HG02973 (cell line): ENCODE measurements at regions not wholly inside any gene's neighbourhood (a gene's known extent, or its start where the extent isn't known, plus 50 kb on each side); places are given as distances from the start of the nearest gene placed in this dataset.
A peak's percentile ranks its signal among the peaks of the same experiment; 100 is the strongest.

Experiments
- ATAC-seq: cut with Tn5 transposase; IDR thresholded peaks from one replicate; pipeline ENCODE4 v1.9.1; 2021; ENCODE audit warnings: moderate library complexity; ENCODE audit not compliant: unreplicated experiment

DNA sequence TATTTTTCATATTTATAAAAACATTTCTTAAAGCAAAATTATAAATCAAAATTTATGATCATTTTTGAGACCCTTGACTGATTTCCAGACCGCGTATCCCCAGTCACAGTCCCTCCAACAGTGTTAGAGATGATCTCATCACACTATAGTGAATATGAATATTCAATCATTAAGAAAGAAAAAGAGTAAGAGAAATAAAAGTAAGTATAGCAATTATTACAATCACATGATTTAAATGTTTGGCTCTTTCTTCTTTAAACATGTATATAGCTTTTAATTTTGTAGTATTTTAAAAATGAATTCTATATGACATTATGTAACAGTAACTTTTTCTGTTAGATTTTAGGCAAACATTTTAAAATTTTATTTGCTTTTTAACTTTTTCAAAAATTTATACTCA is 438.3 kb downstream of the RFPL4B start:
- ATAC-seq = no peak

DNA sequence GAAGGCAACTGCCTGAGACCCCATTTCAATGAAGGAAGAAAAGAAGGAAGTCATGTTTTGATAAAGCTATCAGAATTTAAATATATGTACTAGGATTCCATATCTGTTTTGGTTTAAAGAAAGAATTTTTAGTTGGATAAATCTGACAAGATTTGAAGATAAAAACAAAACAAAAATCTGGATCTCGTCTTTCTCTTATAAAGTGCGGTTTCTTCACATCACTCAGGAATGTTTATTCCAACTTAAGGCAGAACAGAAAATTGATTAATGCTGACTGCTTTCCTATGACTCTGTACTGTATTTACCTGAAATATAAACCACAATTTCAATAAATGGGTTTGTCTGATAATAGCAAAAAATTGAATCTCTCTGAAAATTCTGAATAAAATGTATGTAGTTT is 439.7 kb downstream of the RFPL4B start:
- ATAC-seq = no peak

DNA sequence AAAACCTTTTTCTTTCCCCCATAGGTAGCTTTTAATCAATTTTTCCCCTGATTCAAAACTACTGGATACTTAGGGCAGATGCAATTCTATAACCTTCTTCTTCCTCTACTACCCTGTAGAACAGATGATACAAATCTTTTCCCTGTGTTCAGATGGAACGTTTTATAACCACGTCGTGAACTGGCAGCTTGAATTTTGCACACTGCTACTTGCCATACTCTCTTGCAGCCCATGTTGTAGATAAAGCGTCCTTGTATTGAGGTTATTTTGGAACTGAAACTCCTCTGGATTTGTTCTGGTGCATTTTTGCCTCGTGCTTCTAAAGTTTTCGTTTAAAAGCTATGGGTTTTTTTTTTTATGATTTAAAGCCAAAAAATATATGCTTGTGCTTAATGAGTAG is 440.2 kb downstream of the RFPL4B start:
- ATAC-seq = no peak

DNA sequence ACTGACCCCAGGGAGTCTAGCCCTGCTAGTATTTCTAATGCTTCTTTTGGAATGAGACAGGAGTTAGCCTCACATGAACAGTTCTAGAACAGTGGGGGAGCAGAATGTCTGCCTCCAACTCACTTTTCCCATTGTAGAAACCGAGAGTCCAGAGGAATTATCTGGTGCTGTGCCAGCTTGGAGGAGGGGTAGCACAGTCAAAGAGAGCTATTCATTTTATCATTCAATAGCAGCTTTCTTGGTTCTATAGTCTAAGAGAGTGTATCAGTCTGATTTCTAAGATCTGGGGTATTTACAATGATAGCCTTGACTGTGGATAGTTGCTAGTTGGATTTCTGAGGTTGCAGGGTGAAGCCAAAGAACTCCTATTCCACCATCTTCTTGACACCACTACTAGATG is 448.2 kb downstream of the RFPL4B start:
- ATAC-seq = no peak

DNA sequence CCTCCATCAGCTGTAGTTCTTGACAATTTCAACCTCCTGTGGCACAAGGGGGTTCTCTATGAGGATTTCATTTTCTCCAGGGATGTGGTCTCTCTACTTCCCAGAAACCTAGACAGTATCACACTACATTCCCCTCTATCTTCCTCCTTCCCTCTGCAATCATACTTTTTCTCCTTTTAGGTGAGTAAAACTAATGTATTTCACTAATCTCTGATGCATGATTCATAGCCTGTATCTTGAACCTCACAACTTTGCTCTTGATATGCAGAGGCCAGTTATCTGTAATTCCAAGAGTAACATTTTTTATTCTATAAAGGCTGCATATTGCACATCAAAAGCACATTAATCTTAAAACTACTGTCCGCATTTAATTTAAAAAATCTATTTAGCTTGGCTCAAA is 449.6 kb downstream of the RFPL4B start:
- ATAC-seq = no peak

DNA sequence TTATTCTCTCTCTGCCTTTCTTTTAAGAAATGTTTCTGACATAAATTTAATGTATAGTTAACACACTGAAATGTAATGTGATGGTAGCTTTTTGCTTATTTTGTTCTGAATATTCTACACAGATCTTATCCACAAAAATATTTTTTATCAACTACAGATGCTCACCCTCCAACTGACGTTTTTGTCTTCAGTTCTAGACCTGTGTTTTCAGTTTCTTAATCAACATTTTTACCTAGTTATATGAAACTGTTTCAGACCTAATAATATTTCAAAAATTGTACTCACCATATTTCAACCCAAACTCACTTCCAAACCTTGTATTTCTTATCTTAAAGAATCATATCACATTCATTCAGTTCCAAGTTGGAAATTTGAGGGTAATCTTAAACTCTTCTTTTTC is 452.8 kb downstream of the RFPL4B start:
- no peak for ATAC-seq

DNA sequence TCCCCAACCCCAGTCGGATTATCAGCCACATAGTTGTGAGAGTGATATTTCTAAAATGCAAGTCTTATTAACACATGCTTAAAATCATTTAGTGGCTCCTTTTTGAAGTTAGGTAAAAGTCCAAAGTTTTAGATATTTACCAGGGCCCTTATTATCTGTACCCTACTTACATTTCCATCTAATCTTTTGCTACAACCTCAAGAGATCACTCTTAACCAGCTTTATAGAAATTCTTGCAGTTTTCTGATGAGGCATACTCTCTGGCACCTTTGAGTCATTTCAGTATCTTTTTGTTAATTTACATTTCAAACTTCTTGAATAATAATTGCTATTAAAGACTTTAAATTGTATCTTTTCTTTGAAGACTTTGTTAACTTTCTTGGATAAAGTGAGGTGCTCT is 453.3 kb downstream of the RFPL4B start:
- peak; percentile 40 for ATAC-seq

DNA sequence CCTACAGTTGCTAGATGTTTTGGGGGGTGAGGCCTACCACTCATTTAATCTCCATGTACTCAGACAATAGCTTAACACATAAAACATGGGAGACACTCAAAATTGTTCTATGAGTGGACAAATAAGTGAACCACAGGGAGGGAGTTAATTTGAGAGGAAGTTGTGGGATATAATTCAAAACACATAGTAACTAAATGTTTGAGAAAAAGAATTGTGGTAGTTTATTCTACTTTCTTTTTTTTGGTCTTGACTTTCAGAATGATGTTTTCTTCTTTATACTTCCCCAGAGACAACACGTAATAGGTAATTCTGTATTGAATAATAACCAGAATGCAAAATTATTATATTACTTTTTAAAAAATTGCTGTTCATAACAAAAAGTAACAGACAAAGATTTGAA is 453.8 kb downstream of the RFPL4B start:
- ATAC-seq = peak; percentile 43

DNA sequence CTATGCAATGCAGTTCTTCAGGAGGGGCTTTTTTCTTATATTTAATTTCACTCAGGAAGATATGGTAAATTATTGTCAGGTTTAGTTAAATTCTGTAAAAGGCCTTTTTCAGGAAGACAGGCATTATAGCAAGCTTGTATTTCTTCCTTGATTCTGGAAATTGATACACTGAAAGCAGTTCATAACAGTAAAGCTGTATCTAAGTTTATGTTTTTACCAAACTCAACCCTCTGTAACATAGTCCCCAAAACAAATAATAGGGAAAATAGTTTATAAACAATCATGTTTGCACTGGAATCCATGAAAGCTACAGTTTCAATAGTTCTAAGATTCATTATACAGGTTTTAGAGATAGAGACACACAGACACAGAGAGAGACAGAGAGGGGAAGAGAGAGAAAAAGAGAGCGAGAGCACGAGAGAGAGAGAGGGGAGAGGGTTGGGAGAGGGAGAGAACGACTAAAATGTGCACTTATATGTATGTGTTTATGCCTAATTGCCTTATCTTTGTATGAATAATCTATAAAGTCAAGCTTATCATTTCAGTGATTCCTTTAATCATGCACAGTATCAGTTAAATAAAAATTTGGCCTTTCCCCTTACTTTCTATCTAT is 454.4 kb downstream of the RFPL4B start:
- ATAC-seq = no peak

DNA sequence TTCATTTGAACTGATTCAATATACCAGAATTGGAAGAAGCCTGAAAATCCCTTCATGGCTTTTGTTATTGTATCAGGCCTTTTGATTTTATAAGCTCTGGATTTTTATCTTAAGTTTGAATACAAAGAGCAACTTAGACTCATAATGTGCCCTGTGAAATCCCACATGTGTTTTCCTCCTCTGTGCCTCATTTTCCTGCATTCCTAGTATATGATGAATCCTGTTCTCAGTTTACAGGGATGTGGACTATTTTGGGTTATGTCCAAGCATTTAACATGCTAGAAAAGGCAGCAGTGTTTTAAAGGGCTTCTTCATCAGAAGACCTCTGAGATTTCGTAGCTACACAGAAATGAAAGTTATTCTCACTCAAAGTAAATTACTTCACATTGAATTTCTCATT is 455.0 kb downstream of the RFPL4B start:
- no peak for ATAC-seq

DNA sequence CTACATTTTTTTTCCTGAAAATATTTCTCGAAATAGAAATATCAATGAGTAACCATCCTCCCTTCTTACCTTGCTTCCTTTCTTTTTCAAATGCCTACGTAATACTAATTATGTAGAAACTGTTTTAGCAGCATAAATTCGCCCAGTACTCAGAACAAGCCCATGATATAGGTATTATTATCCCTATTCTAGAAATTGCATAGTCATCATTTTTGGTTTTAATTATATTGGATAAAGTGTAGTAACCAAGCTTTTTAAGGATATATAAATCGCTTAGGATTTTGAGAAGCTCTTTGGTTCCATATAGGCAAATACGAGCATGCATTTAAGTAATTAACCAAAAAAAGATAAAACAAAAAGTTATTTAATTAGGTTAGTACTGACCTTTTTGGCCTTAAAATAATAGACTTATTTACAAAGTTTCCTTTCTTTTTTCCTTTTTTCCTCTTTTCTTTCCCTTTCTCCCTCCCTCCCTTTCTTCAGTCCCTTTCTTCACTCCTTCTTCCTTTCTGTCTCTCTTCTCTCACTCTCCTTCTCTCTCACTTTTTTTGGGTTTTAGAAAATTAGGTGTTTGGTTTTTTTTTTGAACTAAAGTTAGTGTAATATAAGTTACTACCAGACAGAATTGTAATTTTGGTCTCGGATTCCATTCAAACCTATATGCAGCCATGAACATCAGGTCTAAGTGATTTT is 457.7 kb downstream of the RFPL4B start:
- ATAC-seq = no peak

DNA sequence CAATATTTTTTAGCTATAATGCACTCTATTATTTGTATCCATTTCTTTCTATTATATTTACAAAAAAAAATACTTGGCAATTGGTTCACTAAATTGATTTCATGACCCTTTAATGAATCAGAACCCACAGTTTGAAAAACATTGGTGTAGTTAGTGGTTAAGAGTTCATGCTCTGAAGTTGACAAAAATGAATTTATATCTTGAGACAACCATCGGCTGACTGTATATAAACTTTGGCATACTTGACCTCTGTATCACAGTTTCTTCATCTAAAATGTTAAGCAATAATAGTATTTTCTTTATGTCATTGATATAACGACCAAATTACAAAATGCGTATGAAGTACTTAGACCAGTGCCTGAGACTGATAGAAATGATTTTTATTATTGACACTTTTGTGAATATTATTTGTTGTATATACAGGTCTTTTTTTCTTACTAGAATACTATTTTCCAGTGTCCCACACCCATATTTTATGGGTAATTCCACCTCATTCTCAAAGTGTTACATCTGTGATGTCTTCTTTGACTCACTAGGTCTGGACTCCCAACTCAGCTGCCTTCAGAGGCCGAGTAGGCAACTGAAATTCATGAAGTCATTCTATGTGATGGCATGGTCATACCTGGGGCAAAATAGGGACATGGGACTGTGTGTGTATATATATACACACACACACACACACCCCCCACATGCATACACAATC is 459.2 kb downstream of the RFPL4B start:
- ATAC-seq = no peak

DNA sequence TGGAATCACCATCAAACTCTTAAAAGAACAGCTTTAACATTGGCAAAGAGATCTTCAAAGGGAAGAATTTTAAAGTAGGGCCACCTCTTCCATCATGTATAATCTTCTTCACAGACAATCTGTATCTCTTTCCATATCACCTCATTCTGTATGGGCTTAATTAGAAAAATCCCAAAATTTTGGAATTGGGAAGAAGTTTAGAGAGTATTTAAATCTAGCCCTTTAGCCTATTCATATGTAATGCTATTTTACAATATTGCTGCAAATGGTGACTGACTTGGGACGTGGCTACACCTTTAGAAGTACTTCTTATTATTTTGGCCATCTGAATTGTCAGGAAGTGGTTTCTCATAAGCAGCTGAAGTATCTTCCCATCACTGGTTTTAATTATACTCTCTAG is 474.3 kb downstream of the RFPL4B start:
- no peak for ATAC-seq

DNA sequence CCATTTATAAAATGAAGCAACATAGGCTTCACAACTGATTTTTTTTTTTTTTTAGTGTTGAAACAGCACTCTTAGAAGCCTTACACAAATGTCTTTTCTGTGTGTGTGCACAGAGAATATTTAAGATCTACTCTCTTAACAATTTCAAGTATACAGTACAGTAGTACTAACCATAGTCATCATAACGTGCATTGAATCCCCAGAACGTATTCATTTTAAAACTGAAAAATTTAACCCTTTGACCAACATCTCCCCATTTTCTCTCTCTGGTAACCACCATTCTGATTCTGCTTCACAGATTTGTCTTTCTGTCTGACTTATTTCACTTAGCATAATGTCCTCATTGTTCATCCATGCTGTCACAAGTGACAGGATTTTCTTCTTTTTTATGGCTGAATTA is 475.6 kb downstream of the RFPL4B start:
- no peak for ATAC-seq

DNA sequence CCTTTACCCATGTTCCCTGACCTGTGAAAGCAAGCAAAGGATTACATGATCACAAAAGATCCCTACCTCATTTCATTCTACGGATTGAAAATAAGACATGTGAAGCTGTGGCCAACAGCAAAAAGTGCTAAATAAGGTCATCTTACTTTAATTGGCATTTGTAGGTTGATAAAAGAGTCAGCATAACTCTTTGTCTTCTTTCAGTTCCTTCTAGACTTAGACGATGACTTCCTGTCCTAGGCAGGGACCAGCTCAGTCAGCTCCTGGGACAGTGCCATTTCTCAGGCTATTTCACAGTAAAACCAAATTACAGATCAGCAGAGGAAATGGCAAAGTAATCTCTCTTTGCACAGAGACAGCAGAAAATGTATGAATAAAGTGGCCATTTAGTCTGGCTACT is 480.7 kb downstream of the RFPL4B start:
- peak; percentile 90 for ATAC-seq

DNA sequence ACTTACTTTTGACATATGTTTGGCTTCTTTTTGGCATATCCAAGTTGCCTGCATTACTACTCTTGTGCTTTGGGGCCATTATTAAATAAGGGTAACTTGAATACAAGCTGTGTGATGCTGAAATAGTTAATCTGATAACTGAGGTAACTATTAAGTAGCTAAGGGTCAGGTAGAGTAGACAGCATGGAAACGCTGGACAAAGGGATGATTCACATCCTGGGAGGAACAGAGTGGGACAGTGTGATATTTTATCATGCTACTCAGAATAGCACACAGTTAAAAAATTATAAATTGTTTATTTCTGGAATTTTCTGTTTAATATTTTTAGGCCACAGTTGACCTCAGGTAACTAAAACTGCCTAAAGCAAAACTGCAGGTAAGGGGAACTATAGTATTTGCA is 483.9 kb downstream of the RFPL4B start:
- ATAC-seq = no peak

DNA sequence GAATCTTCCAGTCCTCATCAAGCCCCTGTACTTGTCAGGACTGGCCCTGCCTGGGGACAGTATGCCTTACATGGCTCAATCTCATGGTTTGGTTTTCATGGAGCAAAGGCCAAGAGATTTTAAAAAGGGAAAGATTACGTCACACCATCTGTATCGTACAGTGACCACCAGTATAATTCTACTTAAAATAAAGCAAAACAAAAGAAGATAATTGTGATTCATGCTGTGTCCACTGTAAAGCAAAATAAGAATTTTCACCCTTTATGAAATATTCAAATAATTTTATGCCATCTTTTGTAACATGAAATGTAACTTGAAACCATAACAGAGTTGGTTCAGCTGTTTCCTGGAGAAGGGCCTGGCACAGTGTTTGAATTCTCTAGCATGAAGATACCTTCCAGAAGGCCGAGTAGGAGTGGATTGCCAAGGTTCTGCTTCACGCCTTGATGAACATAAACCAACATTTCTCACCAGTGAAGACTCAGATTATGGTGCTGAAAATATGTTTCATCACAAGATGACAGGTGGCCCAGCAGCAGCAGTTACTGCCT is 486.5 kb downstream of the RFPL4B start:
- no peak for ATAC-seq

DNA sequence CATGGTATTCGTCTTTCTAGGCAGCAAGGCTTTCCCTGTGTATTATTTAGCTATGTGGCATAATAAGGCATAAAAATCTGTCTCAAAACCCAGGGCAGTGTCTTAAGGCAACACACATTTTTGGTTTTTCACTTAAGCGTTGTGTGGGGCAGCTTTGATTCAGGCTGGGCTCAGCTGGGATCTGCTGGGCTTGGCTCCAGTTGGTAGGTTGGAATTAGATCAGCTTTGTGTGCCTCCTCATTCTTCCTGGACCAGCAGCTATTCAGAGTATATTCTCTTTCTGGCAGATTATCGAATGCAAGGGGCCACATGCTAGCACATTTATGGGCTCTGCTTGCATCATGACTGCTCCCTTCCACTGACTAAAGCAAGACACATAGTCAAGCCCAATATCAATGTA is 487.9 kb downstream of the RFPL4B start:
- no peak for ATAC-seq

DNA sequence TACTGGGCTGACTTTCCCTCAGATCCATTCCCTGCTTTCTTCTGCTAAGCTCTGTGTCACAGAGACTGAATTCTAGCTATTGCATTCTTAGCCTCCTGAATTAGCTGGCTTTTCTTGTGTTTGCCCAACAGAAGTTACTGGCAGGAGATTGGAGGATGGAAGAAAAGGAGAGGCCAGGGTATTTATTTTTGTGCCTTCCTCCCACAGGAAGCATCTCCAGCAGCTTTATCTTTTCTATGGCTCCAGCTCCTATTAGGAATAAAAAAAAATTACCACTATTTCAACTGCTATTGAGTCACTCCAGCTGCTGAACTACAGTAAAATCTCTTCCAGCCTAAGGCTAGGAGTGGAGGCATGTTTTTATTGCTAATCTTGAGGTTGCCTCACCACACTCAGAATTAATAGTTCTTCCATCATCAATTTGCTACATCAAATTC is 492.4 kb downstream of the RFPL4B start:
- ATAC-seq = no peak

DNA sequence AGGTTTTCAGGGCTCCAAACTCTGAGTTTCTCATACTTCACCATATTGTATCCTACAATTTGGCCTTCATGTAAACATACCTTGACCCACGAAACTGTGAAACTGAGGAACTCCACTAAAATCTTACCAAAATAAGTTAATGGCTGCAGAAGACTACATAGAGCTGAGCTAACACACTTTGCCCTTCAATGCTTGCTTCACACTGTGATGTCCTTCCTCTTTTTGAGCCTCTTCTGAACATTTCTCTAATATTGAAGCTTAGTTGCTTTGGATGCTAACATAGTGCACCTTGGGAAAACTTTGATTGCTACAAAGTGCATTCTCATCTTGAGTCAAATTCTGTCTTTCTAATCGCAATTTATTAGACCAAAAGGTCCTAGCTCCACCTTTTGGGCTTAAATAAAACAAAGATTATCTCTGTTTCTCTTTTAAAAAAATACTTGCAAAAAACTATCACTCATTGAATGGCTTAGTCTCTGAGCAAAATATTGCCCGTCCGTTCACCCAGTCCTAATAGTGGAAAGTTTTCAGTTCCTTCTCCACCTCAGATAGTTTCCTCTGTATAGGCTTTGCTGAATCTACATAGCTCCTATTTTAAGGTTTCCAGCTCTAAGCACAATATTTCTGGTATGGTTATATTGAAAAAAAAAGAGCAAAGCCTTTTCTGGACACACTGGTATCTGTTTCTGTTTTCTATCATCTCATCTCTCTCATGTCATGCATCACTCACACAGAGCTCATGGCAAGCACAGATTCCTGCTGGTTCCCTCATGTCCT is 494.6 kb downstream of the RFPL4B start:
- peak; percentile 49 for ATAC-seq

DNA sequence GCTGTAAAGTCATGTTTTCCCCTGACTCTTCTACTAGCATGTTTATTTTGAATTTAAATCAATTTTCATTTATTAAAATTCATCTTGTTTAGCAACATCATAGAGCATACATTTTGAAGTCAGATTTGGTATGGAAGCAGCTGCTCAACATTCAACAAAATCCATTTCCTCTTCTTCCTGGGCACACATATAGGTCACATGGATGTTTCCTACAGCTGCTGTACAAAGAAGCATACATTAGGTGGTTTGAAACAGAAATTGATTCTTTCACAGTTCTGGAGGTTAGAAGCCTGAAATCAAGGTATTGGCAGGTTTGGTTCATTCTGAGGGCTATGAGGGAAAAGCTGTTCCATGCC is 495.2 kb downstream of the RFPL4B start:
- peak; percentile 10 for ATAC-seq
